ENCODE measurements at regions not wholly inside any gene's neighbourhood (a gene's known extent, or its start where the extent isn't known, plus 50 kb on each side); places are given as distances from the start of the nearest gene placed in this dataset.

GRCh38 chr18:29084120-29084519, 907.2 kb upstream of the CDH2 start:
- Histone ChIP-seq H3K4me2 (ENCODE audit: low read length) (no peak overlapping the region), H3F3A (ENCODE audit: control insufficient read depth, insufficient read depth) (no peaks in the 10 kb centered on the region), H3K4me3 (ENCODE audit: low read length) (no peak overlapping the region), H3K9me2 (replicated peaks; ENCODE audit: control insufficient read depth, low read length) (no peaks in the 10 kb centered on the region), H3K9me3 (ENCODE audit: control insufficient read depth, insufficient read depth, low read length) (no peaks in the 10 kb centered on the region; the same call in 1 of the 2 replicates), H3K4me1 (ENCODE audit: control insufficient read depth, low read length) (no peaks in the 10 kb centered on the region), H3K36me3 (ENCODE audit: control insufficient read depth, low read length) (no peaks in the 10 kb centered on the region), H3K27ac (ENCODE audit: low read depth, low read length) (no peak overlapping the region), H3K27me3 (ENCODE audit: control insufficient read depth, low read length) (no peaks in the 10 kb centered on the region), H3K79me2 (ENCODE audit: control insufficient read depth, low read length) (no peaks in the 10 kb centered on the region), H4K20me1 (ENCODE audit: control insufficient read depth, insufficient read depth, low read depth, low read length) (no peaks in the 10 kb centered on the region)
- no peak for TF ChIP-seq EZH2phosphoT487 (IDR thresholded peaks at IDR 0.05; ENCODE audit: borderline replicate concordance, low read length)
- no peak for TF ChIP-seq CTCF (IDR thresholded peaks at IDR 0.05; ENCODE audit: low read depth, low read length, poor library complexity, severe bottlenecking)

GRCh38 chr18:29083545-29083944, 906.6 kb upstream of the CDH2 start:
- H3K27ac ChIP-seq (ENCODE audit: low read depth, low read length), result no peak overlapping the region
- no peaks in the 10 kb centered on the region for H3K27me3 ChIP-seq (ENCODE audit: control insufficient read depth, low read length)
- H3K9me2 ChIP-seq (replicated peaks; ENCODE audit: control insufficient read depth, low read length), result no peaks in the 10 kb centered on the region
- TF ChIP-seq EZH2phosphoT487 (IDR thresholded peaks at IDR 0.05; ENCODE audit: borderline replicate concordance, low read length) (no peak), CTCF (IDR thresholded peaks at IDR 0.05; ENCODE audit: low read depth, low read length, poor library complexity, severe bottlenecking) (no peak)
- no peaks in the 10 kb centered on the region for H3F3A ChIP-seq (ENCODE audit: control insufficient read depth, insufficient read depth)
- H3K79me2 ChIP-seq (ENCODE audit: control insufficient read depth, low read length), result no peaks in the 10 kb centered on the region
- no peaks in the 10 kb centered on the region; the same call in 1 of the 2 replicates for H3K9me3 ChIP-seq (ENCODE audit: control insufficient read depth, insufficient read depth, low read length)
- no peak overlapping the region for H3K4me2 ChIP-seq (ENCODE audit: low read length)
- H4K20me1 ChIP-seq (ENCODE audit: control insufficient read depth, insufficient read depth, low read depth, low read length), result no peaks in the 10 kb centered on the region
- H3K4me3 ChIP-seq (ENCODE audit: low read length), result no peak overlapping the region
- H3K36me3 ChIP-seq (ENCODE audit: control insufficient read depth, low read length), result no peaks in the 10 kb centered on the region
- no peaks in the 10 kb centered on the region for H3K4me1 ChIP-seq (ENCODE audit: control insufficient read depth, low read length)

- Histone ChIP-seq H4K20me1 (ENCODE audit: control insufficient read depth, insufficient read depth, low read depth, low read length) (no peaks in the 10 kb centered on the region), H3K27me3 (ENCODE audit: control insufficient read depth, low read length) (no peaks in the 10 kb centered on the region), H3F3A (ENCODE audit: control insufficient read depth, insufficient read depth) (no peaks in the 10 kb centered on the region), H3K9me3 (ENCODE audit: control insufficient read depth, insufficient read depth, low read length) (no peaks in the 10 kb centered on the region; the same call in 1 of the 2 replicates), H3K4me2 (ENCODE audit: low read length) (no peak overlapping the region), H3K27ac (ENCODE audit: low read depth, low read length) (no peak overlapping the region), H3K36me3 (ENCODE audit: control insufficient read depth, low read length) (no peaks in the 10 kb centered on the region), H3K79me2 (ENCODE audit: control insufficient read depth, low read length) (no peaks in the 10 kb centered on the region), H3K4me3 (ENCODE audit: low read length) (no peak overlapping the region), H3K4me1 (ENCODE audit: control insufficient read depth, low read length) (no peaks in the 10 kb centered on the region), H3K9me2 (replicated peaks; ENCODE audit: control insufficient read depth, low read length) (no peaks in the 10 kb centered on the region)
- no peak for TF ChIP-seq EZH2phosphoT487 (IDR thresholded peaks at IDR 0.05; ENCODE audit: borderline replicate concordance, low read length)
- TF ChIP-seq CTCF (IDR thresholded peaks at IDR 0.05; ENCODE audit: low read depth, low read length, poor library complexity, severe bottlenecking), result no peak
Observed at GRCh38 chr18:29080946-29081345, 904.0 kb upstream of the CDH2 start.

Measured in DOHH2 (cell line).